Right cardiac atrium (tissue), 5 donors: ENCODE measurements at regions not wholly inside any gene's neighbourhood (a gene's known extent, or its start where the extent isn't known, plus 50 kb on each side); places are given as distances from the start of the nearest gene placed in this dataset.

Experiments
- ATAC-seq, 2 donors: fragments of 200-7000 bp; cut with Tn5 transposase; one replicate each; pipeline versions ENCODE4 v1.8.0 to v1.9.1; 2020; ENCODE audit warnings: moderate library complexity in 2 of 2, mild to moderate bottlenecking in 1 of 2
- DNase-seq, 3 donors: peaks; one replicate each; pipeline ENCODE4 v3.0.0-alpha.2; 2020
- H3K27ac ChIP-seq: one replicate; pipeline ENCODE4 v1.5.1; 2013; ENCODE audit warnings: mild to moderate bottlenecking, low read length, control low read depth, moderate library complexity
- H3K27me3 ChIP-seq: one replicate; pipeline ENCODE4 v1.6.1; 2013; ENCODE audit not compliant: control insufficient read depth, insufficient read depth
- H3K4me1 ChIP-seq: one replicate; pipeline ENCODE4 v1.6.1; 2013; ENCODE audit warnings: low read length; ENCODE audit not compliant: control insufficient read depth, insufficient read depth
- H3K4me3 ChIP-seq: one replicate; pipeline ENCODE4 v1.5.1; 2013; ENCODE audit warnings: low read length, control low read depth
- H3K9me3 ChIP-seq: one replicate; pipeline ENCODE4 v1.6.1; 2013; ENCODE audit warnings: low read length; ENCODE audit not compliant: control insufficient read depth
- WGBS: extraction: QIAGEN DNeasy Blood & Tissue Kit; methylation state at CpG from one replicate; pipeline ENCODE4 v1.1.7; 2013; 5-methylcytosine and 5-hydroxymethylcytosine counted together
- intact Hi-C, 4 donors: fragments of 100-400 bp; cut with DNase I; formaldehyde crosslinking; loops; one replicate each; pipeline versions ENCODE4 v1.11.0 to v1.14.0; 2022 to 2023
- donor health status: healthy with polysubstance abuse.
- donor health status: DM: no; HTN: yes; CAD: no.
- donor health status: DM: no; HTN: no; CAD: no.
- donor health status: DM: no; HTN: yes; CAD: no; lungs with severe emphysema.
- donor health status: DM: yes; HTN: yes; CAD: no.

DNA sequence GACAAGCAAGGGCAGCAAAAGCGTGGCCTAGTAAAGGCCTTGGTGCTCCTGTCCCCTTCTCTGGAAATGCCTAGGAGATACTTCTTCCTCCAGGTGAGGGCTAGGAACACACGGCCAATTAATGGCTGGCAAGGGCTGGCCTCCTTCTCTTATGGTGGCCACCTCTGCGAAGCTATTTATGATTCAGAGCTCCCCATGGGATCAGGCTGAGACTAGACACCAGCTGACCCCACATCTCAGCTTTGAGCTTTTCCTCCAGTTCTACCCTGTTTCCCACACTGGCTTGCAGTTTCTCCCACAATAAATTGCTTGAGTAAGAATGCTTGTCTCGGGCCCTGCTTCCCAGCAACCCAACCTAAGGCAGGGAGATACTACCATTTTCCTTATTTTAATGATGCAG lies 53.7 kb downstream of the CAMK2N1 start:
- no peaks in the 10 kb centered on the region for H3K9me3 ChIP-seq
- H3K27ac ChIP-seq = no peak overlapping the region
- intact Hi-C loops = loop anchor here in 2 of 4 donors (5.0 kb wide), 2 partner anchors 215 to 220 kb away; no protein-coding TSS in a partner anchor
- WGBS = 75% methylated on average over 4 of the region's 4 CpGs
- no peaks in the 10 kb centered on the region for H3K27me3 ChIP-seq
- DNase-seq = no peak
- ATAC-seq = no peak
- H3K4me1 ChIP-seq = no peaks in the 10 kb centered on the region
- no peak overlapping the region for H3K4me3 ChIP-seq

- ATAC-seq (no peak), DNase-seq (no peak)
- Histone ChIP-seq H3K27me3 (no peaks in the 10 kb centered on the region), H3K4me1 (no peaks in the 10 kb centered on the region), H3K9me3 (no peaks in the 10 kb centered on the region), H3K27ac (no peak overlapping the region), H3K4me3 (no peak overlapping the region)
- 21% methylated on average over 6 of the region's 6 CpGs for WGBS
- intact Hi-C loops = loop anchor here in 2 of 4 donors (5.0 kb wide), 2 partner anchors 214 to 219 kb away; no protein-coding TSS in a partner anchor
Observed at GRCh38 chr1:20431176-20431460, 54.9 kb downstream of the CAMK2N1 start.

GRCh38 chr1:20430355-20431175 lies 55.4 kb downstream of the CAMK2N1 start:
- peak in 2 of 3 donors; percentile 33 to 65 for DNase-seq
- 20% methylated on average over 12 of the region's 12 CpGs for WGBS
- Histone ChIP-seq H3K9me3 (no peaks in the 10 kb centered on the region), H3K4me1 (no peaks in the 10 kb centered on the region), H3K27me3 (no peaks in the 10 kb centered on the region), H3K4me3 (no peak overlapping the region), H3K27ac (no peak overlapping the region)
- intact Hi-C loops = loop anchor here in 2 of 4 donors (5.0 kb wide), 2 partner anchors 213 to 218 kb away; no protein-coding TSS in a partner anchor
- ATAC-seq = peak; percentile 16 to 57

- H3K27ac ChIP-seq = no peak overlapping the region
- no peaks in the 10 kb centered on the region for H3K4me1 ChIP-seq
- no peaks in the 10 kb centered on the region for H3K27me3 ChIP-seq
- 25% methylated on average over 6 of the region's 6 CpGs for WGBS
- peaks cover under 1% of the 10 kb centered on the region for H3K9me3 ChIP-seq
- ATAC-seq = no peak
- no peak overlapping the region for H3K4me3 ChIP-seq
- no peak for DNase-seq
- intact Hi-C loops = no loop called here
Observed at GRCh38 chr1:20429296-20429695, 56.7 kb downstream of the CAMK2N1 start.

GRCh38 chr1:20428841-20429240 lies 57.2 kb downstream of the CAMK2N1 start:
- ATAC-seq (no peak), DNase-seq (no peak)
- Histone ChIP-seq H3K9me3 (peaks cover 3% of the 10 kb centered on the region), H3K4me1 (no peaks in the 10 kb centered on the region), H3K4me3 (no peak overlapping the region), H3K27me3 (no peaks in the 10 kb centered on the region), H3K27ac (no peak overlapping the region)
- intact Hi-C loops = no loop called here
- 54% methylated on average over 6 of the region's 6 CpGs for WGBS

DNA sequence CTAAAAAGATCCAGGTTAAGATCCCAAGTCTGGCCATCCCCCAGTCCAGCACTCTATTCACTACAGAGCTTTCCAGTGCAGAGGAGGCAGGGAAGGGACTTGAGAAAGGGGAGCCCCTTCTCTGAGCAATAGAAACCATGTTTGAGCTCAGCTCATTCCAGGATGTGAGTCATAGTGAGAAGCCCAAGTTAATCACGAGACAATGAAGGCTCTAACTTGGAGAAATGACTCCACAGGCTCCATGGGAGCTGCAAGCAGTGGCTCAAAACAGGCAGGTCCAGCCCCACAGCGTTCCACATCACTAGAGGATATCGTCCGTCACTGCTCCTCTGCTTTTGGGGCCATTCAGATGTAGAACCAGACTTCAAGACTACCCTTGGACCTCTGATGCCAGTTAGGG lies 59.1 kb downstream of the CAMK2N1 start:
- no peaks in the 10 kb centered on the region for H3K27me3 ChIP-seq
- no peak for ATAC-seq
- H3K9me3 ChIP-seq = peaks cover 3% of the 10 kb centered on the region
- no peak overlapping the region for H3K4me3 ChIP-seq
- intact Hi-C loops = no loop called here
- no peak overlapping the region for H3K27ac ChIP-seq
- no peaks in the 10 kb centered on the region for H3K4me1 ChIP-seq
- WGBS = 50% methylated on average over 4 of the region's 4 CpGs
- DNase-seq = no peak

DNA sequence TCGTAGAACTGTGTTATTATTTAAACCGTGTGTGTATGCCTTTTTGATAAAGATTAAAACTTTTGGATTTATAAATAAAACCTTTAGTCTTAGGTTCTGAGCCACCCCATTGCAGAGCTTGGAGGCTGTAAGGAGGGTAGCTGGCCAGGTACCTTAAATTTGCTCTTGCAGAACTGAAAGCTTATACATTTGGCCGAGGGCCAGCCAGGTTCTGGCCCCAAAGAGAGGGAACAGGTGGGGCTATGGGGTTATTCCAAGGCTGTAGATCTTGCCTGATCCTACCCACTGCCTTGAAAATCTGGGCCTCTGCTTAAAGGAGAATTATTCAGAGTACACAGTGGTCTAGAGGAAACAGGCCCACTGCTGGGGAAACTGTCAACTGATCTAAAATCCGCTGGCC lies 59.6 kb downstream of the CAMK2N1 start:
- no peaks in the 10 kb centered on the region for H3K4me1 ChIP-seq
- whole genome bisulfite sequencing = 65% methylated on average over 4 of the region's 4 CpGs
- intact Hi-C loops = no loop called here
- DNase-seq = no peak
- no peak for ATAC-seq
- H3K4me3 ChIP-seq = no peak overlapping the region
- peaks cover 3% of the 10 kb centered on the region for H3K9me3 ChIP-seq
- no peaks in the 10 kb centered on the region for H3K27me3 ChIP-seq
- H3K27ac ChIP-seq = no peak overlapping the region

DNA sequence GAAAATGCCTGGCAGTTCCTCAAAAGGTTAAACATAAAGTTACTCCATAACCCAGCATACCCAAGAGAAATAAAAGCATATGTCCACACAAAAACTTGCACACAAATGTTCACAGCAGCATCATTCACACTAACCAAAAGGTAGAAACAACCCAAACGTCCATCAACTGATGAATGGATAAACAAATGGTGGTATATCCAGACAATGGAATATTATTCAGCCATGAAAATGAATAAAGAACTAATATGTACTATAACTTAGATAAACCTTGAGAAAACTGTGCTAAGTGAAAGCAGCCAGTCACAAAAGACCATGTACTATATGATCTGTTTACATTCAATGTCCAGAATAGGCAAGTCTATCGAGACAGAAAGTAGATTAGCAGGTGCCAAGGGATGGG lies 60.4 kb downstream of the CAMK2N1 start:
- Histone ChIP-seq H3K4me3 (no peak overlapping the region), H3K27me3 (no peaks in the 10 kb centered on the region), H3K4me1 (no peaks in the 10 kb centered on the region), H3K9me3 (peaks cover 3% of the 10 kb centered on the region), H3K27ac (no peak overlapping the region)
- WGBS = 45% methylated on average over 2 of the region's 2 CpGs
- intact Hi-C loops = no loop called here
- DNase-seq (no peak), ATAC-seq (no peak)

- 93% methylated on average over 3 of the region's 3 CpGs for WGBS
- Histone ChIP-seq H3K4me3 (no peak overlapping the region), H3K4me1 (no peaks in the 10 kb centered on the region), H3K27ac (no peak overlapping the region), H3K27me3 (no peaks in the 10 kb centered on the region), H3K9me3 (peaks cover 3% of the 10 kb centered on the region)
- intact Hi-C loops = no loop called here
- ATAC-seq = no peak
- no peak for DNase-seq
Observed at GRCh38 chr1:20423169-20423795, 62.7 kb downstream of the CAMK2N1 start.

DNA sequence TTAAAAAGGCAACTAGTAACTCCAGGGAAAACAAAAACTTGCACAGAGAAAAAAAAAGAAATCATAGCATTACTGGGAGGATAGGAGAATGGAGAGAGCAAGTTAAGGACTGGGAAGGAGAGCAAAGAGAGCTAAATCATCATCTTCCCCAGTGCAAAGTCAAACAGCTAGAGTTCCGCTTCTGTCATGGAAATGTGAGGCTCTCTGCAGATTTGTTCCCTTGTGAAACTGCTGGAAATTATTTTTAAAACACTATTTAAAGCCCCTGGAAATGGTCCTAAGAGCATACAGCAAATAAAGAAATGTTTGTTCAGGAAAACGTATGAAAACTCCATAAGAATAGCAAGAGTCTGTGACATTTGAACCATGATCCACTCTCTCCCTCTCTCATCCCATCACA lies 64.6 kb downstream of the CAMK2N1 start:
- intact Hi-C loops = no loop called here
- 63% methylated on average over 2 of the region's 2 CpGs for WGBS
- Histone ChIP-seq H3K27me3 (no peaks in the 10 kb centered on the region), H3K4me1 (no peaks in the 10 kb centered on the region), H3K9me3 (peaks cover 3% of the 10 kb centered on the region), H3K4me3 (no peak overlapping the region), H3K27ac (no peak overlapping the region)
- no peak for ATAC-seq
- no peak for DNase-seq

DNA sequence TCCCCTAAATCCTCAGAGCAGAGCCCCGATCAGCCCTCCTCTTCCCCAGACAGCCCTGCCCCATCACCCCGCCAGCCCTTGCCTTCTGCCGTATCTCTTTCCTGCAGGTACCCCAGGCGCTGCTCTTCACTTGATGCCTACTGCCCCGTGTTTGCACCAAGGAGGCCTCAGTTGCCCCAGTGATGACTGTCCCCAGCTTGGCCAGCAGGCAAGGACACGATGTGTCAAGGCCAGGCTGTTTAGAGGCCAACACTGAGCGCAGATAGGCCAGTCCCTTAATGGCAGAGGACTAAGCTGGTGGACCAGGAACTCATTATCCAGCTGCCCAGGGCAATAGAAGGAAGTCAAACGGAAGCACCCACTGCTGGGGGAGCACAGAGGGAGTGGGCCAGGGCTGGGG lies 68.4 kb downstream of the CAMK2N1 start:
- Histone ChIP-seq H3K27ac (no peak overlapping the region), H3K27me3 (no peaks in the 10 kb centered on the region), H3K4me1 (no peaks in the 10 kb centered on the region), H3K9me3 (no peaks in the 10 kb centered on the region), H3K4me3 (no peak overlapping the region)
- intact Hi-C loops = no loop called here
- ATAC-seq (no peak), DNase-seq (no peak)
- 83% methylated on average over 8 of the region's 8 CpGs for WGBS
